ENCODE measurements at regions not wholly inside any gene's neighbourhood (a gene's known extent, or its start where the extent isn't known, plus 50 kb on each side); places are given as distances from the start of the nearest gene placed in this dataset.
"Not testable (repeated sequence)": the region's sequence is repeated elsewhere in the genome, so short reads cannot be mapped to it uniquely, and the experiment has no call there.

DNA sequence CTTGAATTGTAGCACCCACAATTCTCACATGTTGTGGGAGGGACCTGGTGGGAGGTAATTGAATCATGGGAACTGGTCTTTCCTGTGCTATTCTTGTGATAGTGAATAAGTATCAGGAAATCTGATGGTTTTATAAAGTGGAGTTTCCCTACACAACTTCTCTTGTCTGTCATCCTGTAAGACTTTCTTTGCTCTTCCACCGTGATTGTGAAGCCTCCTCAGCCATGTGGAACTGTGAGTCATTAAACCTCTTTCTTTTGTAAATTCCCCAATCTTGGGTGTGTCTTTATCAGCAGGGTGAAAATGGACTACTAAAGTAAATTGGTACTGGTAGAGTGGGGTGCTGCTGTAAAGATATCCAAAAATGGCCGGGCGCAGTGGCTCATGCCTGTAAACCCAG is 215.6 kb downstream of the LIG4 start:
- DNase-seq = no peak

DNA sequence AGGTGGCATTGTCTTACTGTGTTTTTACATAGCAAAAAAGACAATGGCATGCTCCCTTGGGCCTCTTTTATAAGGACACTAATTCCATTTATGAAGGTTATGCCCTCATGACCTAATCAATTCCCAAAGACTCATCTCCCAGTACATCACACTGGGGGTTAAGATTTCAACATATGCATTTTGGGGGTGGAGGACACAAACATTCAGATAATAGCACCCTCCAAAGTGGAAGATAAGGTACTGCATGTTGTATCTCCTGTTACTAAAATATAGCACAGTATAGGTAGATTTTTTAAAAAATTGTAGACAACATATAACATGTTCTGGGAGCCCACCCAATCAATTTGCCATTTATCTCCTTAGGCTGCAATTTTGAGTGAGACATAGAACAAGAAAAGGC is 221.2 kb downstream of the LIG4 start:
- no peak for DNase-seq

DNA sequence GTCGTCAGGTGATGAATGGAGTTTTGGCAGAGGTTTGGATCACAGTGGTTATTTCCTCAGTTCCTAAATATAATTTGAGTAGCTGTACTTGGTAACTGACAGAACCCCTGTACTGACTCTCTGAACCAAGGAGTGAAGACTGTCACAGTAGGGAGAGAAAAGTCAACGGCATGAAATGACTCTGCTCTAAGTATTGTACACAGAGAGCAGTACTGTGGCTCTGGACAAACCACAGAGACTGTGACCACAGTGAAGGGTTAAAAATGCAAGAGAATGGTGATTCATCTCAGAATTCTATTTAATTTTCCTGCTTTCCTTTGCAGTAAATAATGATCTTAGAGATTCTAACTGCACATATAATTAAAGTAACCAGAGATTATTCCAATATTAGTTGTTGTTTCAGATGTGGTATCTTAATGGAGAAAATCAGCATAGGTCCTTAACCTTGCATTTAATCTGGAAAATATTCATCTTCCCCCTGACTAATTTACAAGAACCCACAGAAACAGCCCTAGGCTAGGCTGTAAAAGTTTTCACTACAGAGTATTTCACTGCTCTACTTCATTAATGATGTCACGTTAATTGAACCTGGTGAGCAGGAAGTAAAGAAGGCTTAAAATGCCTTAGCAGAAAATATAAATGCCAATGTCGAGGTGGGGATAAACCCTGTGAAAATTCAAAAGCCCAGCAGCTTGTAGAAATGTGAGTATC is 221.9 kb downstream of the LIG4 start:
- DNase-seq = no peak

DNA sequence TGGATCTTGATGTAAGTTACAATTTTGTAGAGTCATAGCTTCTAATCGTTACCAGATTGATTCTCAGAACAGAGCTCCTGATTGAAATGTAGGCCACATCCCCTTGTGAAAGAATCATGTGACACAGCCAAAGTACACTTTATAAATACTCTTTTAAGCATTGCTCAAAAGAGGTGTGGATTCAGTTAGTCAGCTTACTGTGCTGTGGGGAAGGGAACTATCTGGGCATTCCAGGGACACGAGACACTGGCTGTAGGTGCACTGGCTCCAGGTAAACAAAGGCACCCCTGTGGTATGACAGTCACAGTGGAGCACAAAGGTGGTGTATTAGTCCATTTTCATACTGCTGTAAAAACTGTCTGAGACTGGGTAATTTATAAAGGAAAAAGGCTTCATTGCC is 222.8 kb downstream of the LIG4 start:
- no peak for DNase-seq

GRCh38 chr13:107977071-107977574 is 238.2 kb downstream of the LIG4 start:
- no peak for DNase-seq

GRCh38 chr13:107976628-107977027 is 238.7 kb downstream of the LIG4 start:
- DNase-seq = no peak

- no peak for DNase-seq
Observed at GRCh38 chr13:107974409-107974808, 240.9 kb downstream of the LIG4 start.

- no peak for DNase-seq
Observed at GRCh38 chr13:107969546-107969945, 245.8 kb downstream of the LIG4 start.

- DNase-seq = no peak
Observed at GRCh38 chr13:107968470-107968869, 246.9 kb downstream of the LIG4 start.

GRCh38 chr13:107964395-107964794 is 250.9 kb downstream of the LIG4 start:
- peak; percentile 28 for DNase-seq

DNA sequence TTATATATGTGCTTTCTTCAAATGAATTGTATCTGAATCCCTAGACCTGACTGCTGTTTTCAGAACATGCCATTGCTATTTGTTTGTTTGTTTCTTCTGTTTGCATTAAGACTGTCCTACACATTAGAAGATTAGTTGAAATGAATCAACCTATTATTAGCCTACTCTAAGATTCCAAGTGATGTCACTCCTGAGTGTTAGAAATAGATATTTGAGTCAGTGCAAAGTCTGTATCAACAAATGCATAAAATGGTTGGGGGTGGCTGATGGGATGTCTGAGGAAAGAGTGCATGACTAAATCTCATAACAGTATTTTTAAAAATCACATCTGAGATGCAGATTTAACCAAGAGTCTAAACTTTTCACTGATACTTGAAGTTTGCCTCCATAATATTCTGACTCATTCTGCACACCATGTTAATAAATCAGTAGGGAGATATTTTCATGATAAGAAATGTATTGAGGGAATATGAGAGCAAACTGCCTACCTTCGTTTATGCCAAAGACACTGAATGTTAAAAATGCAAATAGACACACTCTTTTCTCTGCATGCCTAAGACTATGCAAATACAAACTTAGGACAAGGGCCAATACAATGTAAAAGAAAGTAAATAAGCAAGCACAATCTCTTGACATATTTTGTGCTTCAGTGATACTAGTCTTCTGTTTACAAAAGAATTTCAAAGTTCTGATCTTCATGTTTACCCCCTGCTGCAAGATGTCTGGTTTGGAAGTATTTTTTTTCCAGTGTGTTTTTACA is 253.3 kb downstream of the LIG4 start:
- DNase-seq = no peak

GRCh38 chr13:107960301-107960700 is 255.0 kb downstream of the LIG4 start:
- DNase-seq = no peak

GRCh38 chr13:107956889-107957288 is 258.4 kb downstream of the LIG4 start:
- DNase-seq = no peak

- no peak for DNase-seq
Observed at GRCh38 chr13:107942030-107942617, 273.2 kb downstream of the LIG4 start.

- no peak for DNase-seq
Observed at GRCh38 chr13:107941345-107942029, 273.8 kb downstream of the LIG4 start.

- DNase-seq = no peak
Observed at GRCh38 chr13:107937848-107938247, 277.5 kb downstream of the LIG4 start.

DNA sequence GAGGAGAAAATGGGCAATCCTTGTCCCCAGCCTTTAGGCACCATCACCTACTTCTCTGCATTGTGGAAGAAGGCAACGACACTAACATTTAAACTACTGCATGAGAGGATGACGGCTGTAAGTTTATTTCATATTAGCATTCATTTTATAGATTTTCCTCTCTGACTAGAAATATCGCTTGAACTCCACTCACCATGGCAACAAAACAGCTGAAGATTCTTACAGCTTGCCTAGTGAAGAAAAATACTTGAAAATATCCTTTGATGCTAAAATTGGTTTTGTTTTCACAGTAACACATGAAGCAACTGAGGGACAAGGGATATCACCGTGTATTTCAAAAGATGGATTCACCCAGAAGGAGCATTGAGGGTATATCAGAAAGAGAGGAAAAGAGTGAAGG is 284.3 kb downstream of the LIG4 start:
- no peak for DNase-seq

DNA sequence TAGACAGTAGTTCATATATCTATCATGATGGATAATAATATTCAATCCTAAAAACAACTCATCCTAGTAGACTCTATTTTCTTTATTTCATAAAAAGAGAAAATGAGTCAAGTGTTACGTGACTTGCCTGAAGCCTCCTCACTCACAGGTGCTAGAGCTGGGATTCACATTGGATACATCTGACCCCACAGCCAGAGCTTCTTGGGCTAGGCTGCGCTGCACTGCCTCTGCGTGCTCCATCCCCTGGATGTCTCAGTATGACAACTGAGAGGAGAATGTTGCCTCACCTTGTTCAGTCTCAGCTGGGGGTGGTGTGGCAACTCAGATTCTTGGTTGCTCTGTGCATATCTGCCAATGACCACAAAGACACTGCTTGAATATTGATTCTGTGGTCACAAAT is 286.6 kb downstream of the LIG4 start:
- no peak for DNase-seq

DNA sequence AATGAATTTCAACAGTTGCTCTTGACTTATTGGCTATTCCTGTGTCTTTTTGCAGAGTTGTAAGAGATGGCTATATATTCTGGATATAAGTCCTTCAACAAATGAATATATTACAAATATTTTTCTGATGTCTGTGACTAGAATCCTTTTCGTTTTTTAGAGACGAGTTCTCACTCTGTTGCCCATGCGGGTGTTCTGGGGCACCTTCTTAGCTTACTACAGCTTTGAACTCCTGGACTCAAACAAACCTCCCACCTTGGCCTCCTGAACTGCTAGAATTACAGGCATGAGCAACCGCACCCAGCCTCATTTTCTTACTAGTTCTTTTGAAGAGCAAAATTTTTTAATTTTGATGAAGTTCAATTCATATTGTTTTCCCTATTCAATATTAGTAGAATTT is 287.8 kb downstream of the LIG4 start:
- DNase-seq = no peak

DNA sequence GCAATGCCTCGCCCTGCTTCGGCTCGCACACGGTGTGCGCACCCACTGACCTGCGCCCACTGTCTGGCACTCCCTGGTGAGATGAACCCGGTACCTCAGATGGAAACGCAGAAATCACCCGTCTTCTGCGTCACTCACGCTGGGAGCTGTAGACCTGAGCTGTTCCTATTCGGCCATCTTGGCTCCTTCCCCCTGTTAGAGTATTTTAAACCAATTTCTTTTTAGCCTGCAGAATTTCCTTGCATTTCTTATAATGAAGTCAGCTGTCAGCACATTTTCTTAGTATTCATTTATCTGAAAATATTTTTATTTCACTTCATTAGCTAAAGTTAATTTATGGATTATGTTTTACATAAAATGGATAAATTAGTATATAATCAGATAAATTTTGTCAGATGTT is 288.8 kb downstream of the LIG4 start:
- DNase-seq = not testable (repeated sequence)

- DNase-seq = not testable (repeated sequence)
Observed at GRCh38 chr13:107916902-107917301, 298.4 kb downstream of the LIG4 start.

GRCh38 chr13:107912745-107913144 is 302.6 kb downstream of the LIG4 start:
- no peak for DNase-seq

GRCh38 chr13:107907065-107907805 is 308.1 kb downstream of the LIG4 start:
- DNase-seq = no peak

Measured in NCI-H2107 (cell line).